HL-60/S4 treated with retinoic acid at 250 ng/mL for 4 days and 3 days (cell line): ENCODE measurements at regions not wholly inside any gene's neighbourhood (a gene's known extent, or its start where the extent isn't known, plus 50 kb on each side); places are given as distances from the start of the nearest gene placed in this dataset.

Experiments used
- in situ Hi-C: fragments of 300-500 bp; cut with MboI; formaldehyde crosslinking; loops from 2 replicates; pipeline ENCODE4 v1.7.0; 2022; ENCODE audit warnings: low sequenced_read_pairs

GRCh38 chr22:27370269-27370668, 431.3 kb downstream of the MN1 start:
- in situ Hi-C loops = no loop called here

GRCh38 chr22:27370987-27371386, 430.6 kb downstream of the MN1 start:
- in situ Hi-C loops = no loop called here

- in situ Hi-C loops = no loop called here
These were observed 429.2 kb downstream of the MN1 start for GRCh38 chr22:27372364-27372763.

- in situ Hi-C loops = no loop called here
These were observed 428.4 kb downstream of the MN1 start for GRCh38 chr22:27372969-27373670.

GRCh38 chr22:27377501-27378295, 423.9 kb downstream of the MN1 start:
- in situ Hi-C loops = no loop called here

GRCh38 chr22:27378311-27378800, 423.2 kb downstream of the MN1 start:
- in situ Hi-C loops = no loop called here

GRCh38 chr22:27378995-27379394, 422.6 kb downstream of the MN1 start:
- in situ Hi-C loops = no loop called here

- in situ Hi-C loops = no loop called here
These were observed 420.7 kb downstream of the MN1 start for GRCh38 chr22:27380855-27381254.

- in situ Hi-C loops = no loop called here
These were observed 420.0 kb downstream of the MN1 start for GRCh38 chr22:27381552-27381951.

- in situ Hi-C loops = no loop called here
These were observed 419.4 kb downstream of the MN1 start for GRCh38 chr22:27381960-27382742.

- in situ Hi-C loops = no loop called here
These were observed 418.6 kb downstream of the MN1 start for GRCh38 chr22:27382947-27383346.

GRCh38 chr22:27383896-27384295, 417.7 kb downstream of the MN1 start:
- in situ Hi-C loops = no loop called here

GRCh38 chr22:27385261-27385998, 416.1 kb downstream of the MN1 start:
- in situ Hi-C loops = no loop called here

GRCh38 chr22:27386186-27386585, 415.4 kb downstream of the MN1 start:
- in situ Hi-C loops = no loop called here

GRCh38 chr22:27387561-27387960, 414.0 kb downstream of the MN1 start:
- in situ Hi-C loops = no loop called here

GRCh38 chr22:27388090-27388600, 413.4 kb downstream of the MN1 start:
- in situ Hi-C loops = no loop called here

GRCh38 chr22:27389727-27390075, 411.9 kb downstream of the MN1 start:
- in situ Hi-C loops = no loop called here

- in situ Hi-C loops = no loop called here
These were observed 410.3 kb downstream of the MN1 start for GRCh38 chr22:27391092-27391770.

- in situ Hi-C loops = no loop called here
These were observed 408.2 kb downstream of the MN1 start for GRCh38 chr22:27393371-27393770.

- in situ Hi-C loops = no loop called here
These were observed 406.7 kb downstream of the MN1 start for GRCh38 chr22:27394806-27395404.
